Neural progenitor cell (in vitro differentiated cells): ENCODE measurements at regions not wholly inside any gene's neighbourhood (a gene's known extent, or its start where the extent isn't known, plus 50 kb on each side); places are given as distances from the start of the nearest gene placed in this dataset.

ENCODE experiments used
- DNase-seq: peaks from one replicate; pipeline ENCODE4 v3.0.0-alpha.2; 2016; ENCODE audit warnings: low spot score
- H2AFZ ChIP-seq: fragments of 200-600 bp; sonication (generic); replicated peaks from 2 replicates; pipeline ENCODE4 v1.6.1; 2016; ENCODE audit warnings: antibody characterized with exemption
- H3F3A ChIP-seq: fragments of 200-600 bp; sonication (generic); 2 replicates; pipeline ENCODE4 v1.6.1; 2016; ENCODE audit warnings: antibody characterized with exemption, low read depth
- H3K27ac ChIP-seq: fragments of 200-600 bp; sonication (generic); 2 replicates; pipeline ENCODE4 v1.5.1; 2016; ENCODE audit warnings: mild to moderate bottlenecking
- H3K27me3 ChIP-seq: fragments of 200-600 bp; sonication (generic); 2 replicates; pipeline ENCODE4 v1.6.1; 2016; ENCODE audit warnings: mild to moderate bottlenecking, moderate library complexity
- H3K36me3 ChIP-seq: fragments of 200-600 bp; sonication (generic); 2 replicates; pipeline ENCODE4 v1.5.1; 2016
- H3K4me1 ChIP-seq: fragments of 200-600 bp; sonication (generic); 2 replicates; pipeline ENCODE4 v1.6.1; 2016; ENCODE audit warnings: mixed run types
- H3K4me2 ChIP-seq: fragments of 200-600 bp; sonication (generic); 2 replicates; pipeline ENCODE4 v1.6.1; 2016
- H3K4me3 ChIP-seq: fragments of 200-600 bp; sonication (generic); 2 replicates; pipeline ENCODE4 v1.5.1; 2016
- H3K79me2 ChIP-seq: fragments of 200-600 bp; sonication (generic); 2 replicates; pipeline ENCODE4 v1.6.1; 2016; ENCODE audit warnings: low read depth
- H3K9ac ChIP-seq: fragments of 200-600 bp; sonication (generic); 2 replicates; pipeline ENCODE4 v1.6.1; 2016
- H3K9me3 ChIP-seq: fragments of 200-600 bp; sonication (generic); 2 replicates; pipeline ENCODE4 v1.5.1; 2016; ENCODE audit warnings: low read depth
- H4K20me1 ChIP-seq: fragments of 200-600 bp; sonication (generic); 2 replicates; pipeline ENCODE4 v1.6.1; 2016; ENCODE audit warnings: low read depth
- H3K27ac Mint-ChIP-seq: 3 replicates; pipeline ENCODE4 v1.8.0; 2021; ENCODE audit warnings: mixed read lengths
- H3K27me3 Mint-ChIP-seq: 2 replicates; pipeline ENCODE4 v1.8.0; 2022; ENCODE audit warnings: low read depth, mild to moderate bottlenecking, inconsistent platforms, moderate library complexity, mixed read lengths; ENCODE audit not compliant: insufficient read depth
- H3K36me3 Mint-ChIP-seq: 3 replicates; pipeline ENCODE4 v1.8.0; 2021; ENCODE audit warnings: mixed read lengths
- H3K4me1 Mint-ChIP-seq: 3 replicates; pipeline ENCODE4 v1.8.0; 2021; ENCODE audit warnings: mixed read lengths
- H3K4me3 Mint-ChIP-seq: 3 replicates; pipeline ENCODE4 v1.8.0; 2021; ENCODE audit warnings: mild to moderate bottlenecking, moderate library complexity, mixed read lengths
- H3K9me3 Mint-ChIP-seq: 3 replicates; pipeline ENCODE4 v1.8.0; 2020; ENCODE audit warnings: mixed read lengths
- EZH2 ChIP-seq: fragments of 200-600 bp; sonication (generic); IDR thresholded peaks from 2 replicates; pipeline ENCODE4 v1.6.1; 2017; ENCODE audit warnings: antibody characterized with exemption, mild to moderate bottlenecking, moderate library complexity
- EZH2phosphoT487 ChIP-seq: fragments of 200-600 bp; sonication (generic); IDR thresholded peaks from 2 replicates; pipeline ENCODE4 v1.6.1; 2017; ENCODE audit warnings: antibody characterized with exemption
- TF ChIP-seq, protein P1 (sequence below): fragments of 200-600 bp; sonication (generic); IDR thresholded peaks from 2 replicates; pipeline ENCODE4 v1.5.1; 2017; ENCODE audit warnings: antibody characterized with exemption, mild to moderate bottlenecking

DNA sequence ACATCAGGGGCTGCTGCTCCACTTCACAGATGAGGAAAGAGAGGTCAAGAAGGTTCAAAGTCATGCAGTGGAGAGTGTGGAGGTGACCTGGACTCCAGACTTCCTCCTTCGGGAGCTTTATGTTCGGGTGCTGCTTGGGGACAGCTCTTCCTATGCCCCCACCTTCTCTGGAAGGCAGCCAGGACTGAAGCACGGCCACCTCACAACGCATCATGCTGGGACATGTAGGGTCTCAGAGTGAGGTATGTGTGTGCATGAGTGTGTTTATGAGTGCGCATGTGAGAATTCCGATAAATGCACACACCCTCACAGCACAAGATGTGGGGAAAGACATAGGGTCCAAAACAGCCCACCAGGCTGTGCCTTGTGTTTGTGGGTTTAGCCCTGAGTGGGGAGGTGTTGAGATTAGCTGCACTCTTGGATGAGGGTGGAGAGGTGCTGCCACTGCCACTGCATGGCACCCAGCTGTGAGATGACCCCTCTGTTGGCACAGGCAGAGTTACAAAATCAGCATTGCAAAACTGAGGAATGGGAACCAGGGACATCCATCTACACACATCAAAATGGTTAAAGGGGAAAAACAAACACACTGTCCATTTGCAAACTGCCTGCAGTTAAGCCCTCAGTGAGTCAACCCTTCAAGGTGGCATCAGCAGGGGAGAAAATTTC, 367.4 kb downstream of the SEC14L1 start:
- no peak overlapping the region for H2AFZ ChIP-seq
- H3K36me3 ChIP-seq: peaks cover 6% of the 10 kb centered on the region
- H3K79me2 ChIP-seq: no peaks in the 10 kb centered on the region
- no peak overlapping the region for H3K27ac ChIP-seq
- peaks cover 7% of the 10 kb centered on the region for H3K9me3 ChIP-seq
- peaks cover 6% of the 10 kb centered on the region for H3K4me1 ChIP-seq
- Mint-ChIP-seq H3K27ac (no peak overlapping the region), H3K36me3 (no peaks in the 10 kb centered on the region), H3K4me1 (peaks cover 8% of the 10 kb centered on the region), H3K4me3 (no peak overlapping the region), H3K27me3 (peaks cover 2% of the 10 kb centered on the region), H3K9me3 (peaks cover 13% of the 10 kb centered on the region)
- H4K20me1 ChIP-seq: no peaks in the 10 kb centered on the region
- no peak overlapping the region for H3K4me2 ChIP-seq
- H3K4me3 ChIP-seq: no peak overlapping the region
- H3K27me3 ChIP-seq: no peaks in the 10 kb centered on the region
- peaks cover 4% of the 10 kb centered on the region for H3F3A ChIP-seq
- TF ChIP-seq EZH2: no peak
- TF ChIP-seq EZH2phosphoT487: no peak
- TF ChIP-seq, protein P1, sequence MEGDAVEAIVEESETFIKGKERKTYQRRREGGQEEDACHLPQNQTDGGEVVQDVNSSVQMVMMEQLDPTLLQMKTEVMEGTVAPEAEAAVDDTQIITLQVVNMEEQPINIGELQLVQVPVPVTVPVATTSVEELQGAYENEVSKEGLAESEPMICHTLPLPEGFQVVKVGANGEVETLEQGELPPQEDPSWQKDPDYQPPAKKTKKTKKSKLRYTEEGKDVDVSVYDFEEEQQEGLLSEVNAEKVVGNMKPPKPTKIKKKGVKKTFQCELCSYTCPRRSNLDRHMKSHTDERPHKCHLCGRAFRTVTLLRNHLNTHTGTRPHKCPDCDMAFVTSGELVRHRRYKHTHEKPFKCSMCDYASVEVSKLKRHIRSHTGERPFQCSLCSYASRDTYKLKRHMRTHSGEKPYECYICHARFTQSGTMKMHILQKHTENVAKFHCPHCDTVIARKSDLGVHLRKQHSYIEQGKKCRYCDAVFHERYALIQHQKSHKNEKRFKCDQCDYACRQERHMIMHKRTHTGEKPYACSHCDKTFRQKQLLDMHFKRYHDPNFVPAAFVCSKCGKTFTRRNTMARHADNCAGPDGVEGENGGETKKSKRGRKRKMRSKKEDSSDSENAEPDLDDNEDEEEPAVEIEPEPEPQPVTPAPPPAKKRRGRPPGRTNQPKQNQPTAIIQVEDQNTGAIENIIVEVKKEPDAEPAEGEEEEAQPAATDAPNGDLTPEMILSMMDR: no peak
- H3K9ac ChIP-seq: no peak overlapping the region
- DNase-seq: no peak

DNA sequence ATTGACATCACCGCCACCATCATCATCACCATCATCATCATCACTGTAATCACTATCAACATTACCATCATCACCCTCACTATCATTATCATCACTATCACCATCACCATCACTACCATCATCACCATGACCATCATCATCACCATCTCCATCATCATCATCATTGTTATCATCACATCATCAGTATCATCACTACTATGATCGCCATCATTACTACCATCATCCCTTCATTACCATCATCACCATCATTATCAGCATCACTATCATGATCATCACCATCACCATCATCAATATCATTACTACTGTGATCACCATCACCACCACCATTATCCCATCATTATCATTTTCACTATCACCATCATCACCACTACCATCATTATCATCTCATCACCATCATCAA, 368.3 kb downstream of the SEC14L1 start:
- H3K27me3 ChIP-seq: no peaks in the 10 kb centered on the region
- no peak overlapping the region for H3K27ac ChIP-seq
- H4K20me1 ChIP-seq: no peaks in the 10 kb centered on the region
- no peak overlapping the region for H3K9ac ChIP-seq
- Mint-ChIP-seq H3K27me3 (peaks cover 2% of the 10 kb centered on the region), H3K4me1 (peaks cover 8% of the 10 kb centered on the region), H3K9me3 (peaks cover 13% of the 10 kb centered on the region), H3K36me3 (no peaks in the 10 kb centered on the region), H3K27ac (no peak overlapping the region), H3K4me3 (no peak overlapping the region)
- no peak for DNase-seq
- no peak overlapping the region for H3K4me2 ChIP-seq
- H3K4me3 ChIP-seq: no peak overlapping the region
- TF ChIP-seq EZH2: no peak
- peaks cover 7% of the 10 kb centered on the region for H3K9me3 ChIP-seq
- peaks cover 4% of the 10 kb centered on the region for H3F3A ChIP-seq
- peaks cover 6% of the 10 kb centered on the region for H3K4me1 ChIP-seq
- H3K36me3 ChIP-seq: peaks cover 6% of the 10 kb centered on the region
- no peaks in the 10 kb centered on the region for H3K79me2 ChIP-seq
- no peak overlapping the region for H2AFZ ChIP-seq

DNA sequence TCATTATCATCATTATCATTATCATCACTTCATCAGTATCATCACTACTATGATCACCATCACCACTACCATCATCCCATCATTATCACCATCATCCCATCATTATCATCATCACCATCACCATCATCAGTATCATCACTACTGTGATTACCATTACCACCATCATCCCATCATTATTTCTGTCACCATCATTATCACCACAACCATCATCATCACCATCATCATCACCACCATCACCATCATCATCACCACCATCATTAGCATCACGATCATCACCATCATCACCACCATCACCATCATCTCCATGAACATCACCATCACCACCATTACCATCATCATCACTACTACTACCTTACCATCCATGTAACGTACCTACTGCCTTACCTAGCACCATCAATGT, 368.8 kb downstream of the SEC14L1 start:
- Mint-ChIP-seq H3K27me3 (peaks cover 2% of the 10 kb centered on the region), H3K27ac (no peak overlapping the region), H3K9me3 (peaks cover 13% of the 10 kb centered on the region), H3K4me1 (peaks cover 8% of the 10 kb centered on the region), H3K36me3 (peaks cover under 1% of the 10 kb centered on the region), H3K4me3 (no peak overlapping the region)
- H3K4me3 ChIP-seq: no peak overlapping the region
- DNase-seq: no peak
- H3K36me3 ChIP-seq: peaks cover 6% of the 10 kb centered on the region
- H3F3A ChIP-seq: peaks cover 4% of the 10 kb centered on the region
- TF ChIP-seq EZH2 (no peak), EZH2phosphoT487 (no peak)
- TF ChIP-seq, protein P1: no peak
- no peak overlapping the region for H3K4me2 ChIP-seq
- H3K9me3 ChIP-seq: peaks cover 7% of the 10 kb centered on the region
- no peak overlapping the region for H3K27ac ChIP-seq
- H3K4me1 ChIP-seq: peaks cover 2% of the 10 kb centered on the region
- no peak overlapping the region for H3K9ac ChIP-seq
- no peaks in the 10 kb centered on the region for H4K20me1 ChIP-seq
- H3K79me2 ChIP-seq: no peaks in the 10 kb centered on the region
- no peaks in the 10 kb centered on the region for H3K27me3 ChIP-seq
- H2AFZ ChIP-seq: no peak overlapping the region

DNA sequence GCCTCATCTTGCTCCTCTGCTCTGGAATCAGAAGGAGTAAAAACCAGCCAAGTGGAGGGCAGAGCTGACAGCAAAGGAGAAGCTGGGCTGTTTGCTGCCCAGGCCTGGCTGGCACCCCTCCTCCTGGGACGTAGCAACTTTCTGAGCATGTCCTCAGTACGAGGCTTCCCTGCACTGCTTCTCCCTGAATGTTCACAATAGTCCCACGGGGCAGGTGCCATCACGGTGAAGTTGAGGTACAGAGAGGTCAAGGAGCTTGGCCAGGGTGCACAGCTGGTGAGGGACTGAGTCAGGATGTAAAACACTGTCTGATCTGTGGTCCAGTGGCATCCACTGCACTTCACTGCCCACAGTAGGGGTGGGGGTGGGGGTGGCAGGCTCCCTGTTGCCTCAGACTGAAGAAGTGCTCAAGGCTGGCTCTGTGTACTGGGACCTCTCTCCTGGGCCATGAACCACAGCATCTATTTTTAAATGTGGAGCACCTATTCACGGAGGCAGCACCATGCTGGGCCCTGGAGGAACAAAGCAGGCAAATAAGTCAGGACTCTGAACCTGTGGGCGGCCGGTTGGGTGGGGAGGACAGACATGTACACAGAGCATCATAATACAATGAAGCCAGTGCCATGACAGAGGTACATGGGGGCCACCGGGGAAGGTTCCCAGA, 369.5 kb downstream of the SEC14L1 start:
- no peak overlapping the region for H3K27ac ChIP-seq
- Mint-ChIP-seq H3K9me3 (peaks cover 13% of the 10 kb centered on the region), H3K4me1 (peaks cover 8% of the 10 kb centered on the region), H3K27me3 (peaks cover 2% of the 10 kb centered on the region), H3K27ac (no peak overlapping the region), H3K4me3 (no peak overlapping the region), H3K36me3 (peaks cover 2% of the 10 kb centered on the region)
- no peak for TF ChIP-seq EZH2
- TF ChIP-seq EZH2phosphoT487: no peak
- TF ChIP-seq, protein P1: no peak
- H3K79me2 ChIP-seq: no peaks in the 10 kb centered on the region
- no peak overlapping the region for H2AFZ ChIP-seq
- peaks cover 6% of the 10 kb centered on the region for H3K36me3 ChIP-seq
- H3K4me3 ChIP-seq: no peak overlapping the region
- no peak for DNase-seq
- peaks cover 7% of the 10 kb centered on the region for H3K9me3 ChIP-seq
- no peaks in the 10 kb centered on the region for H3K4me1 ChIP-seq
- no peaks in the 10 kb centered on the region for H4K20me1 ChIP-seq
- H3K4me2 ChIP-seq: no peak overlapping the region
- no peaks in the 10 kb centered on the region for H3K27me3 ChIP-seq
- no peak overlapping the region for H3K9ac ChIP-seq
- H3F3A ChIP-seq: no peaks in the 10 kb centered on the region
